NCI-H128 (cell line): ENCODE measurements at regions not wholly inside any gene's neighbourhood (a gene's known extent, or its start where the extent isn't known, plus 50 kb on each side); places are given as distances from the start of the nearest gene placed in this dataset.
"Not testable (repeated sequence)": the region's sequence is repeated elsewhere in the genome, so short reads cannot be mapped to it uniquely, and the experiment has no call there.

Experiments used
- DNase-seq: peaks from one replicate; lab custom pipeline; 2025; ENCODE audit not compliant: unreplicated experiment; lab: John Stamatoyannopoulos, UW

GRCh38 chr10:130507461-130507860 is 371.3 kb downstream of the GLRX3 start:
- DNase-seq, result no peak

GRCh38 chr10:130509881-130510689 is 373.9 kb downstream of the GLRX3 start:
- no peak for DNase-seq

GRCh38 chr10:130510755-130511154 is 374.6 kb downstream of the GLRX3 start:
- DNase-seq, result no peak

GRCh38 chr10:130511766-130512165 is 375.6 kb downstream of the GLRX3 start:
- DNase-seq, result no peak

- no peak for DNase-seq
Observed at GRCh38 chr10:130512936-130513335, 376.7 kb downstream of the GLRX3 start.

GRCh38 chr10:130513686-130514476 is 377.7 kb downstream of the GLRX3 start:
- no peak for DNase-seq

GRCh38 chr10:130515670-130516069 is 379.5 kb downstream of the GLRX3 start:
- no peak for DNase-seq

GRCh38 chr10:130516141-130516735 is 380.0 kb downstream of the GLRX3 start:
- DNase-seq, result no peak

- DNase-seq, result not testable (repeated sequence)
Observed at GRCh38 chr10:130518921-130519320, 382.7 kb downstream of the GLRX3 start.

GRCh38 chr10:130519791-130520190 is 383.6 kb downstream of the GLRX3 start:
- DNase-seq, result no peak

GRCh38 chr10:130531312-130531711 is 395.1 kb downstream of the GLRX3 start:
- no peak for DNase-seq

- no peak for DNase-seq
Observed at GRCh38 chr10:130541090-130541489, 404.9 kb downstream of the GLRX3 start.

- DNase-seq, result no peak
Observed at GRCh38 chr10:130542761-130543160, 406.6 kb downstream of the GLRX3 start.

GRCh38 chr10:130543794-130544193 is 407.6 kb downstream of the GLRX3 start:
- DNase-seq, result no peak

GRCh38 chr10:130545122-130545521 is 408.9 kb downstream of the GLRX3 start:
- DNase-seq, result no peak

GRCh38 chr10:130545697-130546096 is 409.5 kb downstream of the GLRX3 start:
- DNase-seq, result no peak

- no peak for DNase-seq
Observed at GRCh38 chr10:130546841-130547240, 410.6 kb downstream of the GLRX3 start.

- DNase-seq, result no peak
Observed at GRCh38 chr10:130547368-130547767, 411.2 kb downstream of the GLRX3 start.

GRCh38 chr10:130550952-130551674 is 414.9 kb downstream of the GLRX3 start:
- no peak for DNase-seq

GRCh38 chr10:130551676-130552075 is 415.5 kb downstream of the GLRX3 start:
- no peak for DNase-seq

GRCh38 chr10:130553826-130554225 is 417.6 kb downstream of the GLRX3 start:
- DNase-seq, result no peak
